ENCODE measurements at regions not wholly inside any gene's neighbourhood (a gene's known extent, or its start where the extent isn't known, plus 50 kb on each side); places are given as distances from the start of the nearest gene placed in this dataset.

GRCh38 chr1:86260476-86260875 is 103.9 kb upstream of the COL24A1 start:
- no peak for TF ChIP-seq POLR2AphosphoS5 (IDR thresholded peaks at IDR 0.05; ENCODE audit: insufficient read depth, low read depth, low read length)
- no peak for TF ChIP-seq EZH2 (IDR thresholded peaks at IDR 0.05; ENCODE audit: borderline replicate concordance, low read depth, low read length, severe bottlenecking)
- TF ChIP-seq CTCF (IDR thresholded peaks at IDR 0.05; ENCODE audit: extremely low read depth in 1 of 2, insufficient read depth in 1 of 2, low read depth in 1 of 2, low read length in 2 of 2), result no peak
- no peak for TF ChIP-seq MYC (IDR thresholded peaks at IDR 0.05; ENCODE audit: low read depth, low read length)

Data from endothelial cell of umbilical vein (primary cell).